GM21360 (cell line): ENCODE measurements at regions not wholly inside any gene's neighbourhood (a gene's known extent, or its start where the extent isn't known, plus 50 kb on each side); places are given as distances from the start of the nearest gene placed in this dataset.

Experiments
- ATAC-seq: cut with Tn5 transposase; IDR thresholded peaks from one replicate; pipeline ENCODE4 v1.9.1; 2021; ENCODE audit warnings: mild to moderate bottlenecking, moderate library complexity; ENCODE audit not compliant: unreplicated experiment

DNA sequence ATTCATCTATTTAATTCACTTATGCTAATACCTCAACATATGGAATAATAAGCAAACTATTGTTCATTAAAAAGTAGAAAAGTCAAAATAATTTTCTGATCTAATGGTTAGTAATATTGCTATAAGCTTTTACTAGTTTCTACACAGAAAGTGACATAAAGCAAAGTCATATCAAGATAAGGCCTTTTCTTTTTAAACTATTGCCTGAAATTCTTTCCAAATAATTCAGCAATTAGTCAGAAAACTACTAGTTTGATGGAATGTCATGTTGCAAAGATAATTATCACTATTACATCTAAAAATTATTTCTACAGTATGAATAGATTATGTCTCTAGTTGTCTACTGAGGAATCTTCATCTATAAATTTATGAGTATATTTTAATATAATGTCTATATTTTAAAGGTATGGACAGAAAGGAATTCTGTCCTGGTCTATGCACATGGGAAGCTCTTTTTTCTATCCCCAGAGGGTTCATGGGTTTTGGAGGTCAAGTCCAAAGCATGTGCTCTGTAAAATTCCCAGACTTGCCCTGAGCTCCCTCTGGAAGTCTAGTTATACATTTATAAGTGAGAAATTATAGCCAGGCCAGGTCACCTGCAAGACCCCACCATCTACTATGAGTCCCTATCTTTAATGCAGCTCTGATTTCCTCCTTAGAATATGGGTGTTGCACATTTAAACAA lies 84.6 kb upstream of the DPYD start:
- no peak for ATAC-seq

GRCh38 chr1:98003442-98003841 lies 82.6 kb upstream of the DPYD start:
- ATAC-seq: no peak

DNA sequence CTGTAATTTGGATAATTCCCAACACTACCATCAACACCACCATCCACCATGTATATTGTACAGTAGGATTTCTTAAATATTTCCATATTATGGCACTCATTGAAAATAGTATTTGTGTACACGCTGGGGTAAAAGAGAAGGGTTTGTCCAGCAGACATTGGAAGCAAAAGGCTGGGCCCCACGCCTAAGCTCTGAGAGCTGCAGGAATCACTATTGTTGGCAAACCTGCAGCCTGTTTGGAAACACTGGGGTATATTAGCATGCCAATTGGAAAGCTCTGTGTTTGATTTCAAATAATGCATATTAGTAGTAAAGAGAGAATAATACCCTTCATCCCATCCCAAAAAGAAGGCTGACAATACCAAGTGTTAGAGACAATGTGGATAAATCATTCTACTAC lies 81.5 kb upstream of the DPYD start:
- no peak for ATAC-seq

GRCh38 chr1:98001764-98002163 lies 80.9 kb upstream of the DPYD start:
- ATAC-seq: no peak

DNA sequence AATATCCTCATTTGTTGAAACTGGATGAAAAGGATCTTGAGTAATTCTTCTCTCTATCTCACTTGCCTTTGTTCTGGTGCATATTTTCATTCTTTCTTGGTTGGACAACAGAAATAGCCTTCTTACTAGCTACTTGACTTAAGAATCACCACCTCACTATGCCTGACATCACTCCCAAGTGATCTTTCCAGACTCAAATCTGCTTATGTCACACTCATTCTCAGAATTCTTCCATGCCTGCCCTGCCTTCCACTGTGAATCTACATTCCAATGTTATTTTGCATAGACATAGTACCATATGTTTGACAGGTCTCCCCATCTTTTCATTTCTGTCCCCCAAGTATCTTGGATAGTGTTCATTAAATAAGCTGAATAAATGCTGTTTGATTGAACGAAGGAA lies 78.5 kb upstream of the DPYD start:
- ATAC-seq: no peak

GRCh38 chr1:97996880-97997279 lies 76.0 kb upstream of the DPYD start:
- ATAC-seq: no peak

DNA sequence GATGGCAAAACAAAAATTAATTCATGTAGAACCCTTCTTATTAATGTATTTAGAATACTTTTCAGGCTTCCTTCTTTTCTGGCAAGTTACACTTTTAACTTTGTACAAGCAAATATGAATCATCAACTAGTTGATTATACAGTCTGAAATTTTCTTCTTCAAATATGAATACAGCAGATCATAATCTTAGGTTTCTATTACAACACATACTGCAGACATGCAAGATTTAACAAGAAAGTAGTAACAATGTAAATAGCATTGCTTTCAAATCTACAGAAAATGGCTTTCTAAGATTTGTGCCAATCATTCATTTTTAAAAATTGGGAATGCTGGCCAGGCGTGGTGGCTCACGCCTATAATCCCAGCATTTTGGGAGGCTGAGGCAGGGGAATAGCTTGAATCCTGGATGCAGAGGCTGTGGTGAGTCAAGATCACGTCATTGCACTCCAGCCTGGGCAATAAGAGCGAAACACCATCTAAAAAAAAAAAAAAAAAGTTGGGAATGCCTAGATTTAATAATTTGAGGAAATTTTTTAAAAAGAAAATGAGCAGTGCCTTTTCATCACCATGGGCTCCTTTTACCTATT lies 68.4 kb upstream of the DPYD start:
- ATAC-seq: no peak

DNA sequence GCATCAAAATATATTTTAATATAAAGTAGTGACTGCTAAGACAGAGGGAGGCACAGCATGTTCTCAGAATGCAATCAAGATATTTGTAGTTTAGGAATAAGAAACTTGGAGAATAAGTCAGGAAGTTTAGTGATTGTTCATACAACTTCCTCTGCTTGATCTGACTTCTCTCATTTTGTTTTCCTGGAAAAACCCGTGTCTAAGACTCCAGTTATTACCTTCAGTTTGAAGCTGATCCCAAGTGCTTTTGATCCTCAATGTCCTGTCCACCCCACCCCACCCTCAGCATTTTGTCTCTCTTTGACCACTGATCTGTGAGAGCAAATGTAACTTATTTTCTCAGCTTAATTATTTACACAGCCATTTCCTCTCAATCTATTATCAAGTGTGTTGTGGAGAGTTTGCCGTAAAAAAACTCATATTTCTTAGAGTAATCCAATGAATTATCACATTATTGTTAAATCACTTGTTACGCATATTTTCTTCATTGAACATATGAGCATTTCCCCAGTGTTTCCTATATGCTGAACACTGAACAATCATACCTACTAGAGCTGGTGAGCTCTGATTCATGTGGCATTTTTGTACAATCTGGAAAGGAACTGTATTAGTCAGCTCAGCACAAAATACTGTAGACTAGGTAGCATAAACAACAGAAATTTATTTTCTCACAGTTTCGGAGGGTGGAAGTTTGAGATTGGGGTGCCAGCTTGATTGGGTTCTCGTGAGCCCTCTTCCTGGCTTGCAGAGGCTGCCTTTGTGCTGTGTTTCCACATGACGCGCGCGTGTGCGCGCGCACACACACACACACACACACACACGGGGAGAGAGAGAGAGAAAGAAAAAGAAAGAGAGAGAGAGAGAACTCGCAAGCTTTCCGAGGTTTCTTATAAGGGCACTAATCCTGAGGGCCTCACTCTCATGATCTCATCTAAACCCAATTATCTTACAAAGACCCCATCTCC lies 65.5 kb upstream of the DPYD start:
- no peak for ATAC-seq

DNA sequence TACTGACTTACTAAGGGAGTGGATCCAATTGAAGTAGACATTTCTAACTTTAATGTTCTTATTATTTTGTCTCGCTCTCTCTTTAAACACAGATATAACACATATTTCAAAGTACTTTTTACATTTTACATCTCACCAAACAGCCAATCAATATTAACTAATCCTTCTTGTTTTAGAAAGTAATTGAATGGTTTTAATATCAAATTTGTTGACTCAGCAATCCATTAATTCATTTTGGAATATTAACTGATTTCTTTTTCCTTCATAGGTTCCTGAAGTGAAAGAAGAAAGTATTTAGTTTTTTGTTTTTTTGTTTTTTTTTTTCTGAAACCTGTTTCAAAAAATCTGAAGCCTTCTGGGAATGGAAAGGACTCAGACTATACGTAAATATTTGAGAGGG lies 62.3 kb upstream of the DPYD start:
- no peak for ATAC-seq

- ATAC-seq: no peak
These were observed 59.7 kb upstream of the DPYD start for GRCh38 chr1:97980530-97980929.

- no peak for ATAC-seq
These were observed 56.0 kb upstream of the DPYD start for GRCh38 chr1:97976801-97977200.
